Lower lobe of right lung (tissue), 2 donors: ENCODE measurements at regions not wholly inside any gene's neighbourhood (a gene's known extent, or its start where the extent isn't known, plus 50 kb on each side); places are given as distances from the start of the nearest gene placed in this dataset.

Source experiments
- ATAC-seq, 2 donors: fragments of 200-7000 bp; cut with Tn5 transposase; one replicate each; pipeline ENCODE4 v1.9.1; 2020 to 2022; ENCODE audit warnings: mild to moderate bottlenecking in 2 of 2, moderate library complexity in 2 of 2
- DNase-seq: peaks from one replicate; pipeline ENCODE4 v3.0.0-alpha.2; 2020
- H3K27ac ChIP-seq: fragments of 200-600 bp; one replicate; pipeline ENCODE4 v1.8.0; 2022
- H3K27me3 ChIP-seq: fragments of 200-600 bp; one replicate; pipeline ENCODE4 v1.8.0; 2022; ENCODE audit warnings: low read depth
- H3K36me3 ChIP-seq: fragments of 200-600 bp; one replicate; pipeline ENCODE4 v1.8.0; 2022; ENCODE audit warnings: mild to moderate bottlenecking
- H3K4me1 ChIP-seq: fragments of 200-600 bp; one replicate; pipeline ENCODE4 v1.8.0; 2022
- H3K4me3 ChIP-seq: fragments of 200-600 bp; one replicate; pipeline ENCODE4 v1.8.0; 2022; ENCODE audit warnings: mild to moderate bottlenecking
- H3K9me3 ChIP-seq: fragments of 200-600 bp; one replicate; pipeline ENCODE4 v1.8.0; 2022
- intact Hi-C: fragments of 100-400 bp; cut with DNase I; formaldehyde crosslinking; loops from one replicate; pipeline ENCODE4 v1.11.0; 2022
- TF ChIP-seq, protein P1 (sequence below): fragments of 200-600 bp; IDR thresholded peaks from one replicate; pipeline ENCODE4 v1.8.0; 2022; ENCODE audit warnings: antibody characterized with exemption, mild to moderate bottlenecking
- donor health status: DM: no; HTN: yes; CAD: no; lungs with severe emphysema.

DNA sequence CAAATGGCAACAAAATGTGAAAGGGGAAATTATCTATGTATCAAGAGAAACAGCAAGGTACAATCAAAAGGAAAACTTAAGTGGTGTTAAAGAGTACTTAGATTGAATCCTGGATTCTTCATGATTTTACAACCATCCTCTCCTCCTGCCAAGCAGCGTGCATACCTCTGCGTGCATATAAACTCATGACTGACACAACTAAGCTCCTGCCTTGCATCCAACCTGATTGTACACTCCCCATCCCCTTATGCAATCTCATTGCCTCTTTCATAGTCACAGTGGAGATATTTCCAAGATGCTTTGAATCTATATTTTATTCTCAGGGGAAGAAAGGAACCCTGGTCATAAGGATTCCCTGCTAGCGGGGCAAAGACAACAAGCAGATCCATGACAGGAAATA is 499.9 kb downstream of the KCTD12 start:
- peaks cover 31% of the 10 kb centered on the region for H3K4me1 ChIP-seq
- TF ChIP-seq, protein P1, sequence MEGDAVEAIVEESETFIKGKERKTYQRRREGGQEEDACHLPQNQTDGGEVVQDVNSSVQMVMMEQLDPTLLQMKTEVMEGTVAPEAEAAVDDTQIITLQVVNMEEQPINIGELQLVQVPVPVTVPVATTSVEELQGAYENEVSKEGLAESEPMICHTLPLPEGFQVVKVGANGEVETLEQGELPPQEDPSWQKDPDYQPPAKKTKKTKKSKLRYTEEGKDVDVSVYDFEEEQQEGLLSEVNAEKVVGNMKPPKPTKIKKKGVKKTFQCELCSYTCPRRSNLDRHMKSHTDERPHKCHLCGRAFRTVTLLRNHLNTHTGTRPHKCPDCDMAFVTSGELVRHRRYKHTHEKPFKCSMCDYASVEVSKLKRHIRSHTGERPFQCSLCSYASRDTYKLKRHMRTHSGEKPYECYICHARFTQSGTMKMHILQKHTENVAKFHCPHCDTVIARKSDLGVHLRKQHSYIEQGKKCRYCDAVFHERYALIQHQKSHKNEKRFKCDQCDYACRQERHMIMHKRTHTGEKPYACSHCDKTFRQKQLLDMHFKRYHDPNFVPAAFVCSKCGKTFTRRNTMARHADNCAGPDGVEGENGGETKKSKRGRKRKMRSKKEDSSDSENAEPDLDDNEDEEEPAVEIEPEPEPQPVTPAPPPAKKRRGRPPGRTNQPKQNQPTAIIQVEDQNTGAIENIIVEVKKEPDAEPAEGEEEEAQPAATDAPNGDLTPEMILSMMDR = no peak
- no peak for DNase-seq

DNA sequence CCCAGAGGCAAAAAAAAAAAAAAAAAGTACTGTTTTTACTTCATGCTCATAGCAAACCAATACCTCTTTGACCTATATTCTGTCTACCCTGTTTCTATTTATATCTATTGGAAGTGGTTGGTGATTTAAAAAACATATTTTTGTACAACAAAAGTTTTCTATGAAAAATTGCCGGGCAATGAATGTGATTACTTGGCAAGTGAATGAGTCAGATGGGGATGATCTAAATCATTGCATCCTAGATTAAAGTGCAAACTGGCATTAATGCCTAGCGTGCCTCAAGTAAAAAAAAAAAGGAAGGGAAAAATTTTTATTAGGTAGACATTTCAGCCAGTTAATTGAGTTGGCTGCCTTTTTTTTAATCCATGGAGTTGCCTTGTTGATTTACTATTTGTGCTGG is 500.6 kb downstream of the KCTD12 start:
- Histone ChIP-seq H3K27ac (no peak overlapping the region), H3K9me3 (no peaks in the 10 kb centered on the region), H3K27me3 (no peaks in the 10 kb centered on the region), H3K36me3 (no peaks in the 10 kb centered on the region), H3K4me3 (no peak overlapping the region), H3K4me1 (peaks cover 31% of the 10 kb centered on the region)
- no peak for ATAC-seq
- DNase-seq = no peak
- intact Hi-C loops = no loop called here
- TF ChIP-seq, protein P1 = no peak

More for the DNA sequence above, 499.9 kb downstream of the KCTD12 start:
- no peaks in the 10 kb centered on the region for H3K36me3 ChIP-seq
- no peaks in the 10 kb centered on the region for H3K9me3 ChIP-seq
- no peak for ATAC-seq
- H3K27ac ChIP-seq = no peak overlapping the region
- intact Hi-C loops = no loop called here
- H3K27me3 ChIP-seq = no peaks in the 10 kb centered on the region
- no peak overlapping the region for H3K4me3 ChIP-seq

DNA sequence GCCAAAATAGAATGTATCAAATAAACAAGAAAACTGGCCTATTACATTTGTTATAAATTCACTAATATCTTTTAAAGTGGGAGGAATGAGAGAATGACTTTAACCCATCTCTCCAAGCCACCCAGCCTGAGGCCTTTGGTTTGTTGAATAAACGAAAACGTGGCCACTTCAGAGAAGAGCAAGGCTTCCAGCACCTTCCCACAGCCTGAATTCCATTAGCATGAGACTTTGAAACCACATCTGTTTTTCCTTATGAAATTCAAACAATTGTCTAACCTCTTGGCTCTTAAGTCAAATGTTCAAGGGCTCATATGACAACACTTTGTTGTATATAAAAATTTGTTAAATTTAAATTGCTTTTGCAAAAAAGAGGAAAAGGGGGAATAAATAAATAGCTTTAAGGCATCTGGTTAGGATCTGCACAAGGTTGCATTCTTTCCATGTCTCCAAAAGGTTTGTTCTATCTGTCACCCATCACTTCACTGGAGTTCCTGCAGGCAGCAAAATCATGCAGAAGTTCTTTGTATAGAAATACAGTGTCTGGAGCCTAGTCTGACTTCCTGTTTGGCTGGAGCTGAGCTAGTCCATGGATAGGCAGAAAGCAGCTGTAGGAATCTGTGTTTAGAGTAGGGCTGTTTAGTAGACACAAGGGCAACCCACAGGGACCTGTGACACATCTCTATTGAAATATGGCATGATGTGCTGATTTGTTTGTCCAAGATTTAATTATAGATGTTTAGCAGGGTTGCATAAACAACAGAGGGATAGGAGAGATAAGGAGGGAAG is 502.3 kb downstream of the KCTD12 start:
- ATAC-seq (peak; percentile 85 to 86), DNase-seq (no peak)
- intact Hi-C loops = no loop called here
- peak overlapping the region; percentile 1 for H3K27ac ChIP-seq
- TF ChIP-seq, protein P1 = no peak
- H3K9me3 ChIP-seq = no peaks in the 10 kb centered on the region
- no peak overlapping the region for H3K4me3 ChIP-seq
- peaks cover 31% of the 10 kb centered on the region for H3K4me1 ChIP-seq
- no peaks in the 10 kb centered on the region for H3K27me3 ChIP-seq
- H3K36me3 ChIP-seq = no peaks in the 10 kb centered on the region

DNA sequence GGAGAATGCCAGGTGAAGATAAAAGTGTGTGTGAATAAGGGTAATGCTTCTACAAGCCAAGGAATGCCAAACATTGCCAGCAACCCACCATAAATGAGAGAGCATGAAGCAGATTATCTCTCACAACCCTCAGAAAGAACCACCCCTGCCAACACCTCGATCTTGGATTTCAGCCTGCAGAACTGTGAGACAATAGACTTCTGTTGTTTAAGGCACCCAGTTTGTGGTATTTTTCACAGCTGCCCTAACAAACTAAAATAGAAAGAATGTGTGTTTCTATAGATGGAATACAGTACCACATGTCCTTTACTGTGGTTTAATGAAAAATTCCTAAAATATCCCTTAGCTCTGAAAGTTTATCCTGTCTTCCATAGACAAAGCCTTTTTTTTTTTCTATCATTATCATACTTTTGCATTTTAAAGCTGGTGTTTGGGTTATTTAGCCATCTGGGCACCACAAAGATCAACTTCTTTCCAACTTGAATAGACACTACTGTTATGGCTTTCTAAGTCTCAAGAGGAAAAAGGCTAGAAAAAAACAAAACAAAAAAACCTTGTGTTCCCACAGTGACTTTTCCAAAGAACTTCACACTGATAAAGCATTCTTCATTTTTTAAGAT is 505.6 kb downstream of the KCTD12 start:
- no peak overlapping the region for H3K27ac ChIP-seq
- ATAC-seq (no peak), DNase-seq (no peak)
- intact Hi-C loops = no loop called here
- no peaks in the 10 kb centered on the region for H3K9me3 ChIP-seq
- peaks cover 19% of the 10 kb centered on the region for H3K4me1 ChIP-seq
- H3K27me3 ChIP-seq = no peaks in the 10 kb centered on the region
- TF ChIP-seq, protein P1 = no peak
- H3K36me3 ChIP-seq = no peaks in the 10 kb centered on the region
- H3K4me3 ChIP-seq = no peak overlapping the region

- TF ChIP-seq, protein P1 = no peak
- Histone ChIP-seq H3K4me3 (no peak overlapping the region), H3K9me3 (no peaks in the 10 kb centered on the region), H3K4me1 (peaks cover 15% of the 10 kb centered on the region), H3K27ac (no peak overlapping the region), H3K36me3 (no peaks in the 10 kb centered on the region), H3K27me3 (no peaks in the 10 kb centered on the region)
- intact Hi-C loops = no loop called here
- DNase-seq (no peak), ATAC-seq (no peak)
These were observed 506.7 kb downstream of the KCTD12 start for GRCh38 chr13:76379341-76380105.
